ENCODE measurements at regions not wholly inside any gene's neighbourhood (a gene's known extent, or its start where the extent isn't known, plus 50 kb on each side); places are given as distances from the start of the nearest gene placed in this dataset.

DNA sequence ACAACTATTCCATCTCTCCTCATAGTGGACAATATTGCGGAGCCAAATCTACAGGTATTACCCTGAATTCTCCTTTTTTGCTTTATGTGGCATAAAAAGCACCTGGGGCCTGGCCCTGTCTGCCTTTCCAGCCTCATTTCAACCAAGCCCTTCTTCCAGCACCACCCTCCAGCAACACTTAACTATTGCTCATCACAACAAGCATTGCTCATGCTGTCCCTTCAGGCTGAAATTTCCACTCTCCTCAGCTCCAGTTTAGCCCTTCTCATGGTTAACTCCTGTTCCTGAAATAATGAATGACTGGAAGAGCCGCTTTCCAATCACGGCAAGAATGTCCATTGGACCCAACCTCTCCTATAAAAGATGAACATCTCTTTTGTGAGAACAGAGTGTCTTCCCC lies 107.4 kb downstream of the P2RY1 start:
- TF ChIP-seq, protein P1, sequence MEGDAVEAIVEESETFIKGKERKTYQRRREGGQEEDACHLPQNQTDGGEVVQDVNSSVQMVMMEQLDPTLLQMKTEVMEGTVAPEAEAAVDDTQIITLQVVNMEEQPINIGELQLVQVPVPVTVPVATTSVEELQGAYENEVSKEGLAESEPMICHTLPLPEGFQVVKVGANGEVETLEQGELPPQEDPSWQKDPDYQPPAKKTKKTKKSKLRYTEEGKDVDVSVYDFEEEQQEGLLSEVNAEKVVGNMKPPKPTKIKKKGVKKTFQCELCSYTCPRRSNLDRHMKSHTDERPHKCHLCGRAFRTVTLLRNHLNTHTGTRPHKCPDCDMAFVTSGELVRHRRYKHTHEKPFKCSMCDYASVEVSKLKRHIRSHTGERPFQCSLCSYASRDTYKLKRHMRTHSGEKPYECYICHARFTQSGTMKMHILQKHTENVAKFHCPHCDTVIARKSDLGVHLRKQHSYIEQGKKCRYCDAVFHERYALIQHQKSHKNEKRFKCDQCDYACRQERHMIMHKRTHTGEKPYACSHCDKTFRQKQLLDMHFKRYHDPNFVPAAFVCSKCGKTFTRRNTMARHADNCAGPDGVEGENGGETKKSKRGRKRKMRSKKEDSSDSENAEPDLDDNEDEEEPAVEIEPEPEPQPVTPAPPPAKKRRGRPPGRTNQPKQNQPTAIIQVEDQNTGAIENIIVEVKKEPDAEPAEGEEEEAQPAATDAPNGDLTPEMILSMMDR (IDR thresholded peaks at IDR 0.05; ENCODE audit: poor library complexity): no peak
- TF ChIP-seq EZH2 (IDR thresholded peaks at IDR 0.05; ENCODE audit: borderline replicate concordance) (no peak), EZH2phosphoT487 (IDR thresholded peaks at IDR 0.05; ENCODE audit: low read depth, severe bottlenecking, unreplicated experiment) (no peak)
